Thyroid gland (tissue), 4 donors: ENCODE measurements at regions not wholly inside any gene's neighbourhood (a gene's known extent, or its start where the extent isn't known, plus 50 kb on each side); places are given as distances from the start of the nearest gene placed in this dataset.
A peak's percentile ranks its signal among the peaks of the same experiment; 100 is the strongest.

Experiments
- DNase-seq, 2 donors: peaks; one replicate each; pipeline ENCODE4 v3.0.0-alpha.2; 2019
- H3K27ac ChIP-seq, 3 donors: fragments of 200-600 bp; sonication (generic); 1 replicate in 2 of 3; 2 replicates in 1 of 3; pipeline ENCODE4 v1.5.1; 2016 to 2019; ENCODE audit warnings: mild to moderate bottlenecking in 1 of 3, moderate library complexity in 1 of 3
- H3K27me3 ChIP-seq: fragments of 200-600 bp; sonication (generic); one replicate; pipeline ENCODE4 v1.5.1; 2019
- H3K36me3 ChIP-seq, 2 donors: fragments of 200-600 bp; sonication (generic); one replicate each; pipeline ENCODE4 v1.5.1; 2016 to 2019
- H3K4me1 ChIP-seq, 2 donors: fragments of 200-600 bp; sonication (generic); one replicate each; pipeline ENCODE4 v1.5.1; 2017 to 2019
- H3K4me3 ChIP-seq, 3 donors: fragments of 200-600 bp; sonication (generic); replicated peaks in 1 of 3; 1 replicate in 2 of 3; 2 replicates in 1 of 3; pipeline ENCODE4 v1.5.1; 2016; ENCODE audit warnings: mild to moderate bottlenecking in 1 of 3
- H3K9me3 ChIP-seq: fragments of 200-600 bp; sonication (generic); one replicate; pipeline ENCODE4 v1.5.1; 2017
- POLR2A ChIP-seq, 2 donors: fragments of 450-650 bp; IDR thresholded peaks; one replicate each; pipeline ENCODE4 v1.6.1; 2017; ENCODE audit warnings: antibody characterized with exemption in 2 of 2, mild to moderate bottlenecking in 2 of 2, moderate library complexity in 1 of 2
- WGBS, 2 donors: methylation state at CpG; one replicate each; pipeline ENCODE4 v1.1.5; 2017; 5-methylcytosine and 5-hydroxymethylcytosine counted together
- intact Hi-C: fragments of 100-400 bp; cut with DNase I; formaldehyde crosslinking; loops from one replicate; pipeline ENCODE4 v1.15.1; 2023
- TF ChIP-seq, protein P1 (sequence below), 6 experiments: fragments of 200-600 bp in 3 of 6; fragments of 450-650 bp in 3 of 6; sonication (generic) in 3 of 6; IDR thresholded peaks; one replicate each; pipeline ENCODE4 v1.5.1; 2016 to 2019; ENCODE audit warnings: antibody characterized with exemption in 6 of 6, mild to moderate bottlenecking in 2 of 6, inconsistent platforms in 1 of 6, moderate library complexity in 1 of 6

- no peak overlapping the region for H3K27ac ChIP-seq
- H3K27me3 ChIP-seq = no peaks in the 10 kb centered on the region
- WGBS, 2 donors = 75 to 90% methylated on average over 1 of the region's 1 CpG
- H3K36me3 ChIP-seq = no peaks in the 10 kb centered on the region
- no peaks in the 10 kb centered on the region for H3K4me1 ChIP-seq
- H3K9me3 ChIP-seq = no peaks in the 10 kb centered on the region
- no peak for DNase-seq
- no peak overlapping the region for H3K4me3 ChIP-seq
- TF ChIP-seq POLR2A (IDR thresholded peaks at IDR 0.05) = no peak
- TF ChIP-seq, protein P1, sequence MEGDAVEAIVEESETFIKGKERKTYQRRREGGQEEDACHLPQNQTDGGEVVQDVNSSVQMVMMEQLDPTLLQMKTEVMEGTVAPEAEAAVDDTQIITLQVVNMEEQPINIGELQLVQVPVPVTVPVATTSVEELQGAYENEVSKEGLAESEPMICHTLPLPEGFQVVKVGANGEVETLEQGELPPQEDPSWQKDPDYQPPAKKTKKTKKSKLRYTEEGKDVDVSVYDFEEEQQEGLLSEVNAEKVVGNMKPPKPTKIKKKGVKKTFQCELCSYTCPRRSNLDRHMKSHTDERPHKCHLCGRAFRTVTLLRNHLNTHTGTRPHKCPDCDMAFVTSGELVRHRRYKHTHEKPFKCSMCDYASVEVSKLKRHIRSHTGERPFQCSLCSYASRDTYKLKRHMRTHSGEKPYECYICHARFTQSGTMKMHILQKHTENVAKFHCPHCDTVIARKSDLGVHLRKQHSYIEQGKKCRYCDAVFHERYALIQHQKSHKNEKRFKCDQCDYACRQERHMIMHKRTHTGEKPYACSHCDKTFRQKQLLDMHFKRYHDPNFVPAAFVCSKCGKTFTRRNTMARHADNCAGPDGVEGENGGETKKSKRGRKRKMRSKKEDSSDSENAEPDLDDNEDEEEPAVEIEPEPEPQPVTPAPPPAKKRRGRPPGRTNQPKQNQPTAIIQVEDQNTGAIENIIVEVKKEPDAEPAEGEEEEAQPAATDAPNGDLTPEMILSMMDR (IDR thresholded peaks at IDR 0.05) = no peak
- intact Hi-C loops = no loop called here
These were observed 143.1 kb upstream of the HMGA2 start for GRCh38 chr12:65681226-65681625.

- intact Hi-C loops = no loop called here
These were observed 142.2 kb upstream of the HMGA2 start for GRCh38 chr12:65682112-65682511.

GRCh38 chr12:65684906-65685305, 139.4 kb upstream of the HMGA2 start:
- no peak overlapping the region for H3K4me3 ChIP-seq
- H3K27ac ChIP-seq = no peak overlapping the region
- H3K36me3 ChIP-seq = no peaks in the 10 kb centered on the region
- H3K27me3 ChIP-seq = no peaks in the 10 kb centered on the region
- H3K4me1 ChIP-seq = no peaks in the 10 kb centered on the region
- TF ChIP-seq, protein P1 (IDR thresholded peaks at IDR 0.05) = no peak
- no peak for TF ChIP-seq POLR2A (IDR thresholded peaks at IDR 0.05)
- H3K9me3 ChIP-seq = no peaks in the 10 kb centered on the region
- intact Hi-C loops = no loop called here
- DNase-seq = no peak
- 84 to 89% methylated on average over 2 of the region's 2 CpGs for WGBS, 2 donors

More at GRCh38 chr12:65682112-65682511, 142.2 kb upstream of the HMGA2 start:
- TF ChIP-seq, protein P1 (IDR thresholded peaks at IDR 0.05) = no peak
- no peak for TF ChIP-seq POLR2A (IDR thresholded peaks at IDR 0.05)
- Histone ChIP-seq H3K4me1 (no peaks in the 10 kb centered on the region), H3K27ac (no peak overlapping the region), H3K9me3 (no peaks in the 10 kb centered on the region), H3K36me3 (no peaks in the 10 kb centered on the region), H3K4me3 (no peak overlapping the region), H3K27me3 (no peaks in the 10 kb centered on the region)
- DNase-seq = no peak
- WGBS, 2 donors = 45 to 47% methylated on average over 3 of the region's 3 CpGs

DNA sequence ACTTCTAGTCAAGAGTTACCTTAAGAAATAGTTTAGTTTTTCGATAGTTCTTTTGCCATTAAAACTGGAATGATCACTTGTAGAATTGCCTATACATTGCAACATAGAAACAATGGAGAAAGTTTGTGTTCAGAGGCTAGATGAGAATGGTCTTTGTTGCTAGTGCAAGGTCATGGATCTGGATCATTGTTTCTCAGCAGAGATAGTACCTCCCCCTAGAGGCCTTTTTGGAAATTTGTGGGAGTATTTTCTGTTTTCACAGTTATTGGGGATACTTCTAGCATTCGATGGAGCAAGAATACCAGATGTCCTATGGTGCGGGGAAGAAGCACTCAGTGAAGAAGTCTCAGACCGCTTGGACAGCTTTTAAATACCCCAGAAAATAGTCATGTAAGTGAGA, 138.8 kb upstream of the HMGA2 start:
- intact Hi-C loops = no loop called here
- WGBS, 2 donors = 44 to 49% methylated on average over 4 of the region's 4 CpGs
- DNase-seq = no peak
- H3K9me3 ChIP-seq = no peaks in the 10 kb centered on the region
- no peak overlapping the region for H3K27ac ChIP-seq
- no peaks in the 10 kb centered on the region for H3K36me3 ChIP-seq
- H3K4me3 ChIP-seq = no peak overlapping the region
- no peak for TF ChIP-seq POLR2A (IDR thresholded peaks at IDR 0.05)
- TF ChIP-seq, protein P1 (IDR thresholded peaks at IDR 0.05) = peak in 5 of 6 experiments; percentile 15 to 57 (median 44)
- no peaks in the 10 kb centered on the region for H3K27me3 ChIP-seq
- H3K4me1 ChIP-seq = no peaks in the 10 kb centered on the region

GRCh38 chr12:65689508-65689907, 134.8 kb upstream of the HMGA2 start:
- TF ChIP-seq, protein P1 (IDR thresholded peaks at IDR 0.05) = no peak
- TF ChIP-seq POLR2A (IDR thresholded peaks at IDR 0.05) = no peak
- DNase-seq = no peak
- Histone ChIP-seq H3K27ac (no peak overlapping the region), H3K27me3 (no peaks in the 10 kb centered on the region), H3K4me1 (no peaks in the 10 kb centered on the region), H3K9me3 (no peaks in the 10 kb centered on the region), H3K36me3 (no peaks in the 10 kb centered on the region), H3K4me3 (no peak overlapping the region)
- intact Hi-C loops = no loop called here
- WGBS, 2 donors = 87 to 92% methylated on average over 2 of the region's 2 CpGs
